ENCODE measurements at regions not wholly inside any gene's neighbourhood (a gene's known extent, or its start where the extent isn't known, plus 50 kb on each side); places are given as distances from the start of the nearest gene placed in this dataset.

DNA sequence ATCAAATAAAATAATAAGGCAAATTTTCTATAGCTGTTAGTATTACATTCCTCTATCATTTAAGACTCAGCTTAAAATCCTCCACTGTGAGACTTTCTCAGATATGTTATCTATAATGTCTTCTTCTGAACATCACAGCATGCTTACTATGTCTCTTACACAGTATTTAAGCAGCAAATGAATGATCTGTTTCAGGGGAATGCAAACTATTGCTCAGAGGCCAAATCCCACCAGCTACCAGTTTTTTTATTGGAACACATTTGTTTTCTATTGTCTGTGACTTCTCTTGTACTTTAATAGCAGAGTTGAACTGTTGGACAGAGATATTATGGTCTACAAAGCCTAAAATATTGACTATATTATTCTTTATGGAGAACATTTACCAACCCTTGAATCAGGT is 59.6 kb downstream of the C3orf38 start:
- no peak for DNase-seq

GRCh38 chr3:88211096-88211890 is 61.5 kb downstream of the C3orf38 start:
- no peak for DNase-seq

GRCh38 chr3:88219138-88219792 is 69.5 kb downstream of the C3orf38 start:
- no peak for DNase-seq

GRCh38 chr3:88220126-88220525 is 70.4 kb downstream of the C3orf38 start:
- DNase-seq: no peak

DNA sequence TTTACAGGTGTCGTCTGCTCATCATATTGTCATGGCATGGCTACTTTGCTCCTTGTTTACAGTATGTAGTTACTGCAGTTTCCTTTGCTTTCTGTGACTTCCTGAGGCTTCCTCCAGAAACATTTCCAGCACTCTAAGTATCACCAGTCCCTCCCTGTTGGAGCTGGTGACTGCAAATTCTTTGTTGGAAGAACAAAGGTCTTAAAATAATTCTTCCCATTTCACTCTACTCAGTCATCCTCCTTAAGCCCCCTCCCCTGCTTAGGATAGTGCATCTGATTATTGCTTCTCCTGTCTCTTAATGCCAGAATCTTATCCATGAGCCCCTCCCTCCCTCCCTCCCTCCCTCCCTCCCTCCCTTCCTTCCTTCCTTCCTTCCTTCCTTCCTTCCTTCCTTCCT is 72.0 kb downstream of the C3orf38 start:
- no peak for DNase-seq

DNA sequence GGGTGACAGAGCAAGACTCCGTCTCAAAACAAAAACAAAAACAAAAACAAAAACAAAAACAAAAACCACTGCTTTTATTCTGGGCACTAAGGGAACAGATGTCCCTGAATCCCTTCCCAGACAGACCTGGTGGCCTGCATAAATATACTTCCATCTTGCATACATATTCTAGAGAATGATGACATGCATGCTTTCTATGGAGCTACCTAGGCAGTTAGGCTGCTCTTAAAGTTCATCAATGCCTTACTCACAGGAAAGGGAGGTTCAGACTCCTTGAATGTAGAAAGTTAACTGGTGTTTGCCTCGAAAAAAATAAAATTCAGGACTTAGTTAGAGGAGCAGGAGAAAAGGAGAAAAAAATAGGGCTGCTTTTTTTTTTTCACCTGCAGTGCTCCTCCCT is 72.6 kb downstream of the C3orf38 start:
- no peak for DNase-seq

- DNase-seq: no peak
These were observed 75.7 kb downstream of the C3orf38 start for GRCh38 chr3:88225326-88226008.

- DNase-seq: no peak
These were observed 77.2 kb downstream of the C3orf38 start for GRCh38 chr3:88226910-88227309.

GRCh38 chr3:88230638-88231037 is 80.9 kb downstream of the C3orf38 start:
- DNase-seq: no peak

DNA sequence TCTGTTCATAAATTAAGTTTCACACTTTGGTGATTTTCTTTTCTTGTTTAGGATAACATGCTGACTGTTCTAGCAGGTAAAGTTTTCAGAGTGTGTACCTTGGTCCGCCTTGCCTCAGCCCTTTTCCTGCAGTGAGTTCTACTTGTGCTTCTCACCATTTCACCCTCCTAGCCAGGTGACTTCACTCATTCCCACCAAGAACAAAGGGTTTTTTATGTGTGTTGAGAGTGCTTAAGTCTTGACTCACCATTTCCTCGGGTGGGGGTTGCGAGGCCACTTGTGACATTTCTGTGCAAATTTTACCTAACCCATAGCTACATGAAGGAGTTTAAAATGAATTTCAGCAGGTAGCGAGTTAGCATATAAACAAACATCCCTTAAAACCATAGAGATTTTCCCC is 81.4 kb downstream of the C3orf38 start:
- no peak for DNase-seq

GRCh38 chr3:88231632-88232031 is 81.9 kb downstream of the C3orf38 start:
- no peak for DNase-seq

DNA sequence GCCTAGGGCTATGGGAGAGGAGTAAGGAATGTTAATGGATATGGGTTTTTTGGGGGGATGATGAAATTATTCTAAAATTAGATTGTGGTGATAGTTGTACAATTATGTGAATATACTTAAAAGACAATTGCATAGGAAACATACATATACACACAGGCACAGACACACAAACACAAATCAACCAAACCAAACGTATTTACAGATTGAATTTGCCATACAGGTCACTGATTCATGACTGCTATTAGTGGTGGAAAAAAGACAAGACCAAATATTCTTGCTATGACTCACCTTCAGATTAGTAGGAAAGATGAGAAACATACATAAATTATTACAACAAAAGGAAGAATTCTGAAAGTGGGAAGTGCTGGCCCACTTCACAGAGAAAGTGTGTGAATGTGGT is 85.3 kb downstream of the C3orf38 start:
- DNase-seq: no peak

GRCh38 chr3:88239870-88240269 is 90.1 kb downstream of the C3orf38 start:
- DNase-seq: no peak

GRCh38 chr3:88248658-88249057 is 98.9 kb downstream of the C3orf38 start:
- DNase-seq: no peak

GRCh38 chr3:88259045-88259444 is 109.3 kb downstream of the C3orf38 start:
- DNase-seq: no peak

- DNase-seq: no peak
These were observed 112.8 kb downstream of the C3orf38 start for GRCh38 chr3:88262527-88262926.

DNA sequence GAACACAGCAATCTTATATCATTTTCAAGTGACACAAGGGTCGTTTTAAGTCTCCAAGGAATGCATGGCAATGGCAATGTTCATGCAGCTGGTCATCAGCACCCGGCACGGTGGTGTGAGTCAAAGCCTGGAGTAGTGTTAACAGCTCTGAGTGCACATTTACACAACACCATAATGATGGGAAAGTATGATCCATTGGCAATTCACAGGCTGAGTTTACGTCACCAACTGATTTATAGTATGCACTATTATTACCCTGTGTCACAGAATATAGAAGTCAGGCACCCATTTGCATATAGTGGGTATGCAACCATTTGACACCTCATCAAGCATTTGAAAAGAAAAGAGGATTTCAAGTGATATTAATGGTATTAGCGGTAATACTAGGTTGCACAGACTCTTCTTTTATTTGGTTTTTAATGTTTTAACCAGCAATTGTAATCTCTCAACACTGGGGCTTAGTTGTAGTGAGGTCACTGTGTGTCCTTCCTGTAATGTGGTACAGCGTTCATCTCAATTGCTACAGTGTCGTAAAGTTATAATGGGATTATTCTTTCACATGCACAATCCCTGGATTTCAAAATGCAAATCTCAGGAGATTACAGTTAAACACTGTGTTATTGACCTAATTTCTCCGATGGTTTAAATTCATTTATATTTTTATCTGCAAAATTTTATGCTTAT is 113.8 kb downstream of the C3orf38 start:
- DNase-seq: no peak

DNA sequence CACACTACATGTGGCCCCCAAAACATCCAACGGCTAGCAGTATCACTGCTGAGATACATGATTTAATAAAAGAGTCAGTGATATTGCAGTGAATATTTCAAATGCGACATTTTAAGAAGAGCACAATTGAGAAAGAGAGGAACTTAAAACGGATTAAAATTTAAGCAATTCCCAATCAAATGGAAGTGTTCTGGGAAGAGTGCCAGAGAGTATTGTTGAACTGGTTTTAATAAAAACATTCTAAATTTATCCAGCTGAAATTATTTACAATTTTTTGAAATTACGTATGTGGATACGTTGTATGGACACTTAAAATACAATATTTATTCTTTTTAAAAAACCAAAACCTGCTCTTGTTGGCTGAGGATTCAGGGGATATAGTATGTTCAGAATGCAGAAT is 117.7 kb downstream of the C3orf38 start:
- no peak for DNase-seq

DNA sequence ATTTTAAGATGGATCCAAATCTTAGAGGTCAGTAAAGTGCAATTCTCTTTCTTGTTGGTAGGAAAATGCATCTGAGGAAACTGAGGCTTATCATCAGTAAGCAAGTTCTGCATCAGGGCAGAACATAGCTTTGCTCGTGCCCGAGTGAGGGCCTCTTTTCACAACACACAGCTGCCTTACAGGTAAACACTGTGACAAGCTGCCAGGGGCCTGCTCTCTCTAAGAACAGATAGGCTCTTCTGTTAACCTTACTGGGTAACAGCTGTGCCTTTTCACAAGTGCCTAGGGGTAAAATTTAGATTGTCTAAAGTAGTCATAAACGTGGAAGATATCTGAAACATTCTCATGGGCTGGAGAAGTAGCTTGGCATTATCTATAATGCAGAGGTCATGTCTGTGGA is 118.1 kb downstream of the C3orf38 start:
- DNase-seq: no peak

- DNase-seq: no peak
These were observed 130.6 kb downstream of the C3orf38 start for GRCh38 chr3:88280326-88280725.

GRCh38 chr3:88282528-88283241 is 132.9 kb downstream of the C3orf38 start:
- no peak for DNase-seq

GRCh38 chr3:88283242-88283592 is 133.5 kb downstream of the C3orf38 start:
- no peak for DNase-seq

- no peak for DNase-seq
These were observed 141.7 kb downstream of the C3orf38 start for GRCh38 chr3:88291486-88291885.

Measured in GDM1 (cell line).